ENCODE measurements at regions not wholly inside any gene's neighbourhood (a gene's known extent, or its start where the extent isn't known, plus 50 kb on each side); places are given as distances from the start of the nearest gene placed in this dataset.
"Not testable (repeated sequence)": the region's sequence is repeated elsewhere in the genome, so short reads cannot be mapped to it uniquely, and the experiment has no call there.

- DNase-seq: not testable (repeated sequence)
Observed at GRCh38 chr21:27929179-27929578, 962.3 kb upstream of the ADAMTS5 start.

GRCh38 chr21:27928534-27929115 lies 961.7 kb upstream of the ADAMTS5 start:
- peak; percentile 59 for DNase-seq

- DNase-seq: not testable (repeated sequence)
Observed at GRCh38 chr21:27921421-27921820, 954.5 kb upstream of the ADAMTS5 start.

GRCh38 chr21:27917966-27918365 lies 951.1 kb upstream of the ADAMTS5 start:
- not testable (repeated sequence) for DNase-seq

- DNase-seq: not testable (repeated sequence)
Observed at GRCh38 chr21:27916326-27916725, 949.4 kb upstream of the ADAMTS5 start.

GRCh38 chr21:27912133-27912532 lies 945.2 kb upstream of the ADAMTS5 start:
- not testable (repeated sequence) for DNase-seq

- DNase-seq: not testable (repeated sequence)
Observed at GRCh38 chr21:27909487-27909886, 942.6 kb upstream of the ADAMTS5 start.

GRCh38 chr21:27908816-27909215 lies 941.9 kb upstream of the ADAMTS5 start:
- DNase-seq: not testable (repeated sequence)

- not testable (repeated sequence) for DNase-seq
Observed at GRCh38 chr21:27902904-27903303, 936.0 kb upstream of the ADAMTS5 start.

GRCh38 chr21:27893619-27894018 lies 926.7 kb upstream of the ADAMTS5 start:
- not testable (repeated sequence) for DNase-seq

GRCh38 chr21:27891495-27891894 lies 924.6 kb upstream of the ADAMTS5 start:
- DNase-seq: not testable (repeated sequence)

- DNase-seq: not testable (repeated sequence)
Observed at GRCh38 chr21:27887808-27888455, 921.0 kb upstream of the ADAMTS5 start.

GRCh38 chr21:27885296-27885711 lies 918.4 kb upstream of the ADAMTS5 start:
- no peak for DNase-seq

- not testable (repeated sequence) for DNase-seq
Observed at GRCh38 chr21:27881331-27881730, 914.4 kb upstream of the ADAMTS5 start.

GRCh38 chr21:27872411-27872810 lies 905.5 kb upstream of the ADAMTS5 start:
- not testable (repeated sequence) for DNase-seq

- DNase-seq: not testable (repeated sequence)
Observed at GRCh38 chr21:27870755-27871154, 903.9 kb upstream of the ADAMTS5 start.

GRCh38 chr21:27860314-27860955 lies 893.5 kb upstream of the ADAMTS5 start:
- DNase-seq: not testable (repeated sequence)

- DNase-seq: not testable (repeated sequence)
Observed at GRCh38 chr21:27858053-27858825, 891.4 kb upstream of the ADAMTS5 start.

GRCh38 chr21:27856988-27857387 lies 890.1 kb upstream of the ADAMTS5 start:
- DNase-seq: not testable (repeated sequence)

GRCh38 chr21:27841084-27841672 lies 874.3 kb upstream of the ADAMTS5 start:
- DNase-seq: no peak

- DNase-seq: no peak
Observed at GRCh38 chr21:27840262-27840661, 873.4 kb upstream of the ADAMTS5 start.

GRCh38 chr21:27839512-27840115 lies 872.7 kb upstream of the ADAMTS5 start:
- DNase-seq: no peak

All from GF-D8 (cell line).